ENCODE measurements at regions not wholly inside any gene's neighbourhood (a gene's known extent, or its start where the extent isn't known, plus 50 kb on each side); places are given as distances from the start of the nearest gene placed in this dataset.

GRCh38 chr6:11929241-11929835 is 82.8 kb upstream of the HIVEP1 start:
- TF ChIP-seq REST (IDR thresholded peaks at IDR 0.05; ENCODE audit: insufficient read depth in 1 of 2, low read depth in 2 of 2, low read length in 2 of 2) (no peak), FOXP2 (optimal IDR thresholded peaks at IDR 0.05; ENCODE audit: borderline replicate concordance, extremely low read depth, extremely low read length, insufficient read depth) (no peak), POLR2AphosphoS5 (IDR thresholded peaks at IDR 0.05; ENCODE audit: low read depth, low read length) (no peak), TAF1 (IDR thresholded peaks at IDR 0.05; ENCODE audit: borderline replicate concordance, insufficient read depth, low read length) (no peak), SIN3A (IDR thresholded peaks at IDR 0.05; ENCODE audit: borderline replicate concordance, insufficient read depth, low read length) (no peak)

- TF ChIP-seq SIN3A (IDR thresholded peaks at IDR 0.05; ENCODE audit: borderline replicate concordance, insufficient read depth, low read length) = no peak
- TF ChIP-seq REST (IDR thresholded peaks at IDR 0.05; ENCODE audit: insufficient read depth in 1 of 2, low read depth in 2 of 2, low read length in 2 of 2) = no peak
- no peak for TF ChIP-seq TAF1 (IDR thresholded peaks at IDR 0.05; ENCODE audit: borderline replicate concordance, insufficient read depth, low read length)
- no peak for TF ChIP-seq POLR2AphosphoS5 (IDR thresholded peaks at IDR 0.05; ENCODE audit: low read depth, low read length)
- no peak for TF ChIP-seq FOXP2 (optimal IDR thresholded peaks at IDR 0.05; ENCODE audit: borderline replicate concordance, extremely low read depth, extremely low read length, insufficient read depth)
These were observed 85.3 kb upstream of the HIVEP1 start for GRCh38 chr6:11926594-11927407.

GRCh38 chr6:11925805-11926204 is 86.3 kb upstream of the HIVEP1 start:
- TF ChIP-seq TAF1 (IDR thresholded peaks at IDR 0.05; ENCODE audit: borderline replicate concordance, insufficient read depth, low read length) = no peak
- no peak for TF ChIP-seq SIN3A (IDR thresholded peaks at IDR 0.05; ENCODE audit: borderline replicate concordance, insufficient read depth, low read length)
- TF ChIP-seq POLR2AphosphoS5 (IDR thresholded peaks at IDR 0.05; ENCODE audit: low read depth, low read length) = no peak
- no peak for TF ChIP-seq FOXP2 (optimal IDR thresholded peaks at IDR 0.05; ENCODE audit: borderline replicate concordance, extremely low read depth, extremely low read length, insufficient read depth)
- TF ChIP-seq REST (IDR thresholded peaks at IDR 0.05; ENCODE audit: insufficient read depth in 1 of 2, low read depth in 2 of 2, low read length in 2 of 2) = no peak

GRCh38 chr6:11923621-11924020 is 88.5 kb upstream of the HIVEP1 start:
- TF ChIP-seq POLR2AphosphoS5 (IDR thresholded peaks at IDR 0.05; ENCODE audit: low read depth, low read length) (no peak), FOXP2 (optimal IDR thresholded peaks at IDR 0.05; ENCODE audit: borderline replicate concordance, extremely low read depth, extremely low read length, insufficient read depth) (no peak), SIN3A (IDR thresholded peaks at IDR 0.05; ENCODE audit: borderline replicate concordance, insufficient read depth, low read length) (no peak), REST (IDR thresholded peaks at IDR 0.05; ENCODE audit: insufficient read depth in 1 of 2, low read depth in 2 of 2, low read length in 2 of 2) (no peak), TAF1 (IDR thresholded peaks at IDR 0.05; ENCODE audit: borderline replicate concordance, insufficient read depth, low read length) (no peak)
